Esophagus squamous epithelium (tissue), 5 donors: ENCODE measurements at regions not wholly inside any gene's neighbourhood (a gene's known extent, or its start where the extent isn't known, plus 50 kb on each side); places are given as distances from the start of the nearest gene placed in this dataset.
"Not testable (repeated sequence)": the region's sequence is repeated elsewhere in the genome, so short reads cannot be mapped to it uniquely, and the experiment has no call there.

Experiments used
- DNase-seq: peaks from one replicate; lab custom pipeline; 2025; lab: John Stamatoyannopoulos, UW
- H3K27ac ChIP-seq, 4 donors: fragments of 200-600 bp; sonication (generic); one replicate each; pipeline ENCODE4 v1.5.1; 2016 to 2019; ENCODE audit warnings: mild to moderate bottlenecking in 1 of 4
- H3K27me3 ChIP-seq, 4 donors: fragments of 200-600 bp; sonication (generic); 1 replicate in 3 of 4; 2 replicates in 1 of 4; pipeline versions ENCODE4 v1.5.1 to v1.6.0; 2017 to 2021; ENCODE audit warnings: antibody characterized with exemption in 1 of 4
- H3K36me3 ChIP-seq, 3 donors: fragments of 200-600 bp; sonication (generic); one replicate each; pipeline ENCODE4 v1.5.1; 2016 to 2019
- H3K4me1 ChIP-seq, 3 donors: fragments of 200-600 bp; sonication (generic); one replicate each; pipeline ENCODE4 v1.5.1; 2017 to 2019
- H3K4me3 ChIP-seq, 4 donors: fragments of 200-600 bp; sonication (generic); 1 replicate in 3 of 4; 2 replicates in 1 of 4; pipeline ENCODE4 v1.5.1; 2016 to 2019; ENCODE audit warnings: mild to moderate bottlenecking in 2 of 4, moderate library complexity in 1 of 4
- H3K9me3 ChIP-seq, 3 donors: fragments of 200-600 bp; sonication (generic); one replicate each; pipeline ENCODE4 v1.5.1; 2016 to 2019
- POLR2A ChIP-seq, 4 donors: fragments of 450-650 bp; IDR thresholded peaks; one replicate each; pipeline ENCODE4 v1.6.1; 2017; ENCODE audit warnings: antibody characterized with exemption in 4 of 4, mild to moderate bottlenecking in 4 of 4, moderate library complexity in 3 of 4
- WGBS, 2 donors: methylation state at CpG; one replicate each; pipeline ENCODE4 v1.1.5; 2018; 5-methylcytosine and 5-hydroxymethylcytosine counted together
- intact Hi-C: fragments of 100-400 bp; cut with DNase I; formaldehyde crosslinking; loops from one replicate; pipeline ENCODE4 v1.15.0; 2022
- TF ChIP-seq, protein P1 (sequence below), 6 experiments: fragments of 450-650 bp in 4 of 6; fragments of 200-600 bp in 2 of 6; sonication (generic) in 2 of 6; IDR thresholded peaks; one replicate each; pipeline ENCODE4 v1.5.1; 2016 to 2019; ENCODE audit warnings: antibody characterized with exemption in 6 of 6, mild to moderate bottlenecking in 4 of 6, moderate library complexity in 4 of 6
- donor health status: DM: yes; HTN: yes; CAD: no.

DNA sequence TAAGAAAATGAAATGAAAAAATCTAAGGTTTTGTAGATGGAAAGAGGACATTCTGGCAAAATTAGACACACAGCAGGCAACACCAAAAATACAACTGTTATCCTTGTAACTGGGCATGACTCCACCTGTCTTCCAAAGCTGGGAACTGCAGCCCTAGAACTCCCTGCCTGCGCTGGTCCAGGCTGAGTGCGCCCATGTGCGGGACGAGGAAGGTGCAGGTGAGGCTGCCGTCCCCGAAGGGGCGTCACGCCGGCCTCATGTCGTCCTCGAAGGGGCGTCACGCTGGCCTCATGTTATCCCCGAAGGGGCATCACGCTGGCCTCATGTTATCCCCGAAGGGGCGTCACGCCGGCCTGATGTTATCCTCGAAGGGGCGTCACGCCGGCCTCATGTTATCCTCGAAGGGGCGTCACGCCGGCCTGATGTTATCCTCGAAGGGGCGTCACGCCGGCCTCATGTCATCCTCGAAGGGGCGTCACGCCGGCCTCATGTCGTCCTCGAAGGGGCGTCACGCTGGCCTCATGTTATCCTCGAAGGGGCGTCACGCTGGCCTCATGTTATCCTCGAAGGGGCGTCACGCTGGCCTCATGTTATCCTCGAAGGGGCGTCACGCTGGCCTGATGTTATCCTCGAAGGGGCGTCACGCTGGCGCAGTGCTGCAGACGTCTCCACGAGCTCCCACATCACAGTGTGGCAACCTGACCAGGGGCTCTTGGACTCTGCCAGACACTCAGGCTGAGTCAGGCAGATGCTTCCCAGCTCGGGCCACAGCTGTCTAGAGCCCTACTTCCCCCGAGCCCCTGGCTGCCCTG is 100.3 kb upstream of the SALL3 start:
- TF ChIP-seq, protein P1, sequence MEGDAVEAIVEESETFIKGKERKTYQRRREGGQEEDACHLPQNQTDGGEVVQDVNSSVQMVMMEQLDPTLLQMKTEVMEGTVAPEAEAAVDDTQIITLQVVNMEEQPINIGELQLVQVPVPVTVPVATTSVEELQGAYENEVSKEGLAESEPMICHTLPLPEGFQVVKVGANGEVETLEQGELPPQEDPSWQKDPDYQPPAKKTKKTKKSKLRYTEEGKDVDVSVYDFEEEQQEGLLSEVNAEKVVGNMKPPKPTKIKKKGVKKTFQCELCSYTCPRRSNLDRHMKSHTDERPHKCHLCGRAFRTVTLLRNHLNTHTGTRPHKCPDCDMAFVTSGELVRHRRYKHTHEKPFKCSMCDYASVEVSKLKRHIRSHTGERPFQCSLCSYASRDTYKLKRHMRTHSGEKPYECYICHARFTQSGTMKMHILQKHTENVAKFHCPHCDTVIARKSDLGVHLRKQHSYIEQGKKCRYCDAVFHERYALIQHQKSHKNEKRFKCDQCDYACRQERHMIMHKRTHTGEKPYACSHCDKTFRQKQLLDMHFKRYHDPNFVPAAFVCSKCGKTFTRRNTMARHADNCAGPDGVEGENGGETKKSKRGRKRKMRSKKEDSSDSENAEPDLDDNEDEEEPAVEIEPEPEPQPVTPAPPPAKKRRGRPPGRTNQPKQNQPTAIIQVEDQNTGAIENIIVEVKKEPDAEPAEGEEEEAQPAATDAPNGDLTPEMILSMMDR (IDR thresholded peaks at IDR 0.05): peak in 5 of 6 experiments; percentile 39 to 69 (median 55)
- H3K27me3 ChIP-seq: peaks cover 0 to 13% (median 0%) of the 10 kb centered on the region in 4 donors
- H3K36me3 ChIP-seq, DNase-seq, H3K4me1 ChIP-seq, H3K4me3 ChIP-seq, intact Hi-C loops, H3K27ac ChIP-seq: not testable (repeated sequence)
- WGBS, 2 donors: 78 to 81% methylated on average over 7 to 22 of the region's 56 CpGs
- H3K9me3 ChIP-seq: peaks cover 0 to 10% (median 0%) of the 10 kb centered on the region in 3 donors

DNA sequence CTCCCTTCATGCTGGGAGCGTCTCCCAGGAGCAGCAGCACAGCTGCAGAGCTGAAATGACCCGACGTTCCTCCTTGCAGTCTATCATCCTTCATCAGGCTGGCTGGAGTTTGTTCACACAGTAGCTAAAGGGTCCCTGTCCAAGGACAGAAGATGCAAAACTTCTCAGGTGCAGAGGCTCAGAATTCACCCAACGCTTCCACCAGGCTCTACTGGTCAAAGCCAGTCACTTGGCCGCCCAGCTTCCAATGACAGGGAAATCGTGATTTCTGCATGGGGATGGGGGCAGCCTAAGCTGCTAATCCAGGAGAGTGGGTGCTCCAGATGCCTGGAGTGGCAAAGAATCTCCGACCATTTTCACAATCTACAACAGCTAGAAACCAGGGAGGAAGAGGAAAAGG is 97.0 kb upstream of the SALL3 start:
- H3K4me1 ChIP-seq: no peaks in the 10 kb centered on the region
- 69 to 78% methylated on average over 4 of the region's 7 CpGs for WGBS, 2 donors
- intact Hi-C loops: no loop called here

DNA sequence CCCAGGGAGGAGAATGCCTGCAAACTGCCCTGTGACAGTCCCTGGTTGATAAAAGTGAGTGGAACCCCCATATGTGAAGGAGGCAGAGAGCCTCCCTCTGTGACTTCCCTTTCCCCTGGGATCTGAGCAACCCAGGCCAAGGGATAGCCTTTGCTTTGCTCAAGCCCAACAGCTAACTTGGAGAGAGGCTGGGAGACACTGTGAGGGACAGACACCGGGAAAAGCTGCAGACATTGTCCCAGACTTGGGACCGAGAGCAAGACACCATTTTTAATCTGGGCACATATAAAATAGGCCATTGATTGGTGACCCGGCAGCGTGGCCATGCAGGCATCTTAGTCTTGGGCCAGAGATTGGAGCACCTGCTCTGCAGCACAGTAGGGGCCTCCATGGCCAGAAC is 96.1 kb upstream of the SALL3 start:
- intact Hi-C loops: no loop called here
- no peak overlapping the region for H3K4me3 ChIP-seq
- H3K27me3 ChIP-seq: no peaks in the 10 kb centered on the region
- H3K36me3 ChIP-seq: no peaks in the 10 kb centered on the region
- no peaks in the 10 kb centered on the region for H3K4me1 ChIP-seq
- peaks cover 0 to 25% (median 2%) of the 10 kb centered on the region in 3 donors for H3K9me3 ChIP-seq
- no peak overlapping the region for H3K27ac ChIP-seq
- no peak for DNase-seq
- WGBS, 2 donors: 72 to 100% methylated on average over 2 of the region's 4 CpGs
- TF ChIP-seq POLR2A (IDR thresholded peaks at IDR 0.05): no peak
- TF ChIP-seq, protein P1 (IDR thresholded peaks at IDR 0.05): no peak

More for the DNA sequence above, 97.0 kb upstream of the SALL3 start:
- peaks cover 0 to 25% (median 0%) of the 10 kb centered on the region in 3 donors for H3K9me3 ChIP-seq
- TF ChIP-seq, protein P1 (IDR thresholded peaks at IDR 0.05): no peak
- TF ChIP-seq POLR2A (IDR thresholded peaks at IDR 0.05): no peak
- H3K4me3 ChIP-seq: no peak overlapping the region
- H3K27me3 ChIP-seq: no peaks in the 10 kb centered on the region
- no peak overlapping the region for H3K27ac ChIP-seq
- DNase-seq: no peak
- H3K36me3 ChIP-seq: no peaks in the 10 kb centered on the region

DNA sequence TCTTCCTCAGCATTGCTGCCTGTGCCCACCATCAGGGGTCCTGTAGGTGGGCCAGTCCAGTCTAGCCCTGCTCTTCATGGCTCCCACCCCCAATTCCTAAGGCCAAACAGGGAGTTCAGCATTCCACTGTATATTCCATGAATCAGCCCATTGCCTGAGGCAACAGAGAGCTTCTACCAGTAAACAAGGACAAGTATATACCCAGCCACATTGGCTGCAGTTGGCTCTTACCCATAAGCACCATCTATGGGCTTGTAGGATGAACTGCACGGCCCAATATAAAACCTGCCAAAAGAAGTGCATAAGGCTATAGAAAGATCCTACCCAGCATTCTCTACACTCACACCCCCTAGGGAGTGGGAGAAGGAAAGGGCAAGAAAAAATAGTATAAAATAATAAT is 95.1 kb upstream of the SALL3 start:
- no peak overlapping the region for H3K27ac ChIP-seq

DNA sequence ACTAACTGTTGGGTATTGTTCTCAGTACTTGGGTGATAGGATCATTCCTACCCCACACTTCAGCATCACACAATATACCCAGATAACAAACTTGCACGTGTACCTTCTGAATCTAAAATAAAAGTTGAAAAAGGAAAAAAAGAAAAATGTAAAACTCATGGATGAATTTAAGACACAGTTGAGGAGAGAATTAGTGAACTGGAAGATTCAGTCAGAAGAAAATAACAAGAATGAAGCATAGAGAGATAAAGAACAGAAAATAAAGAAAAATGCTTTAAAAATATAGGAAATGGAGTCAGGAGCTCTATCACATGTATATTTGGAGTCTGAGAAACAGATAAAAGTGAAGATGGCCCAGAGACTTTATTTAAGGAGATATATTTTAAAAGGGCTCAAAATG is 90.4 kb upstream of the SALL3 start:
- H3K9me3 ChIP-seq: peaks cover 0 to 34% (median 14%) of the 10 kb centered on the region in 3 donors
- no peak overlapping the region for H3K27ac ChIP-seq
- peaks cover 0 to 10% (median 0%) of the 10 kb centered on the region in 4 donors for H3K27me3 ChIP-seq
- 78 to 81% methylated on average over 1 of the region's 1 CpG for WGBS, 2 donors
- H3K36me3 ChIP-seq: no peaks in the 10 kb centered on the region
- no peak overlapping the region for H3K4me3 ChIP-seq
- DNase-seq: no peak
- intact Hi-C loops: no loop called here
- no peaks in the 10 kb centered on the region for H3K4me1 ChIP-seq
- TF ChIP-seq, protein P1 (IDR thresholded peaks at IDR 0.05): no peak
- TF ChIP-seq POLR2A (IDR thresholded peaks at IDR 0.05): no peak

More for the DNA sequence above, 95.1 kb upstream of the SALL3 start:
- Histone ChIP-seq H3K36me3 (no peaks in the 10 kb centered on the region), H3K4me1 (no peaks in the 10 kb centered on the region), H3K4me3 (no peak overlapping the region), H3K27me3 (no peaks in the 10 kb centered on the region), H3K9me3 (peaks cover 0 to 34% (median 12%) of the 10 kb centered on the region in 3 donors)
- no peak for DNase-seq
- intact Hi-C loops: no loop called here
- no peak for TF ChIP-seq POLR2A (IDR thresholded peaks at IDR 0.05)
- TF ChIP-seq, protein P1 (IDR thresholded peaks at IDR 0.05): peak in 3 of 6 experiments; percentile 5 to 31 (median 14)
- WGBS, 2 donors: 43 to 63% methylated on average over 1 of the region's 1 CpG
